WI38 (cell line): ENCODE measurements at regions not wholly inside any gene's neighbourhood (a gene's known extent, or its start where the extent isn't known, plus 50 kb on each side); places are given as distances from the start of the nearest gene placed in this dataset.

Experiments
- H3K4me3 ChIP-seq: 2 replicates; pipeline ENCODE4 v1.5.1; 2011; ENCODE audit warnings: low read depth, mild to moderate bottlenecking, control low read depth, low read length
- TF ChIP-seq, protein P1 (sequence below): IDR thresholded peaks from 2 replicates; pipeline ENCODE4 v1.5.1; 2012; ENCODE audit warnings: low read depth, mild to moderate bottlenecking, control low read depth, low read length

DNA sequence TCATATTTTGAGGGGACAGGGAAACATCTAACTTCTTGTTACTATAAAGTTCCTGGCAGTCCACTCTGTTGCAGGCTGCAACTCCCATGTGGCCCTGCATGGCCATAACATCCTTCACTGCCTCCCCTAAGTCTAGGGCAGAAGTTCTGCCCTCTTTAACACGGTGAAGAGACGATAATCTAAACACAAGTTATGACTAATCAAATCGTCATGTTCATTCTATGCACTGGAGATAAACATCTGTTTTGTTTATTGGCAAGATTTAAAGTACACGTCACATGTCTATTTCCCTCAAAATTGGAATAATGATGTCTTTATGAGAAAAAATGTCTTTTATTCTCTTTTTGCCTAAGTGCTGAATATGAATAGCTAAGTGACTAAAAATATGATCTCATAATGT lies 1629.4 kb downstream of the PCDH9 start:
- H3K4me3 ChIP-seq: no peak overlapping the region
- TF ChIP-seq, protein P1, sequence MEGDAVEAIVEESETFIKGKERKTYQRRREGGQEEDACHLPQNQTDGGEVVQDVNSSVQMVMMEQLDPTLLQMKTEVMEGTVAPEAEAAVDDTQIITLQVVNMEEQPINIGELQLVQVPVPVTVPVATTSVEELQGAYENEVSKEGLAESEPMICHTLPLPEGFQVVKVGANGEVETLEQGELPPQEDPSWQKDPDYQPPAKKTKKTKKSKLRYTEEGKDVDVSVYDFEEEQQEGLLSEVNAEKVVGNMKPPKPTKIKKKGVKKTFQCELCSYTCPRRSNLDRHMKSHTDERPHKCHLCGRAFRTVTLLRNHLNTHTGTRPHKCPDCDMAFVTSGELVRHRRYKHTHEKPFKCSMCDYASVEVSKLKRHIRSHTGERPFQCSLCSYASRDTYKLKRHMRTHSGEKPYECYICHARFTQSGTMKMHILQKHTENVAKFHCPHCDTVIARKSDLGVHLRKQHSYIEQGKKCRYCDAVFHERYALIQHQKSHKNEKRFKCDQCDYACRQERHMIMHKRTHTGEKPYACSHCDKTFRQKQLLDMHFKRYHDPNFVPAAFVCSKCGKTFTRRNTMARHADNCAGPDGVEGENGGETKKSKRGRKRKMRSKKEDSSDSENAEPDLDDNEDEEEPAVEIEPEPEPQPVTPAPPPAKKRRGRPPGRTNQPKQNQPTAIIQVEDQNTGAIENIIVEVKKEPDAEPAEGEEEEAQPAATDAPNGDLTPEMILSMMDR: no peak

DNA sequence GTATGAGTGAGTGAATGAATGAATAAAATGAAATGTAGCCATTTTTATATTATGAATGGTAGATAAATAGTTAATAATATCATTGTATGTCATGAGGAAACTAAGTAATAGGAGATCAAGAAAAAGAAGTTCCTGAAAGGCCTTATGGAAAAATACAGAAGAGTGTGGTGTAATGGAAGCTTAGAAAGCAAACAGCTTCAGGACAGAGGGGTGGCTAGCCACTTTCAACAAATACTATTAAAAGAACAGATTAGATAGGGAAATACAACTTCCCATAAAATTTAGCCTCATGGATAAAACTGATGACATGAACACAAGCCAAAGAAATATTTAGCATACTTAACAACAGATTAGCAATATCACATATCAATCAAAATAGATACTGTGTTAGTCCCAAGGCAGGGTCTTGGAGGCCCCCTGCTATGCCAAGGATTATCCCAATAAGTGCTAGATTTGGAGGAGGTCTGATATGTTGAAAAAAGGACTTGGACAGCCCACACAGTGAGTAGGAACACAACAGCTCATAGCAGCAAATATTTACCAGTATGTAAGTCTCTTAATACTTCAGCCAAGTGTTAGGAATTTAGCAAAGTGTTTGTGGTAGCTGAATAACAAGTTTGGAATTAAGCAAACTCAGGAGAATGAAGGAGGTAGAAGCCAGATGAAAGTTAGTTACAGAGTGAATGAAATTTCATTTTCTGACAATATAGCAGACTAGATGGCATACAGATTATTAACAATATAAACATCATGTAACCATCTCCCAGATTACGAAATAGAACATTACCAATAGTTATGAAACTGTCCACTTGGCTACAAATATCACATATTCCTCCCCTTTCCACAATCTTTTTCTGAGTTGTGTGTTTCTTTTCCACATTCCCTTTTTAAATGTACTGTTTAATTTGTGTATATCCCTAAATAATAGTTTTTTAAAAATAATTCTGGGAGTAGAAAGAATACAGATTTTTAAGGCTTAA lies 1632.0 kb downstream of the PCDH9 start:
- TF ChIP-seq, protein P1: no peak
- no peak overlapping the region for H3K4me3 ChIP-seq

DNA sequence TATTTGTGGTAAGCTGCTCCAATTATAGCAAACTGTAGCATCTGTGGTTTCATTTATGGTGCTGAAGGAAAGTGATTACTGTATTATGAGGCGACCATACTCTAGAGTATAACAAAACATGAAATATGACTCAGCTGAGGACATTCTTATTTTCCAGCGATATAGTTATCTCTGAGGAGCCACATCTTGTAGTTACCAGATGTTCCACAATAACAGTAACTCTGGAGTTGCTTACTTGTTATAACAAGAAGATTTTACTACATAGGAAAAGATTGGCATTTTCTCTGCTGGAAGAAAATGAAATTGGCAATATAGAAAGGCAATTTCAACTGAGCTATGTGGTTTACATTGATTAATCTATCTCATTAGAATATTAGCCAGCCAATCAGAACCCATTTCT lies 1634.2 kb downstream of the PCDH9 start:
- H3K4me3 ChIP-seq: no peak overlapping the region
- TF ChIP-seq, protein P1: no peak

DNA sequence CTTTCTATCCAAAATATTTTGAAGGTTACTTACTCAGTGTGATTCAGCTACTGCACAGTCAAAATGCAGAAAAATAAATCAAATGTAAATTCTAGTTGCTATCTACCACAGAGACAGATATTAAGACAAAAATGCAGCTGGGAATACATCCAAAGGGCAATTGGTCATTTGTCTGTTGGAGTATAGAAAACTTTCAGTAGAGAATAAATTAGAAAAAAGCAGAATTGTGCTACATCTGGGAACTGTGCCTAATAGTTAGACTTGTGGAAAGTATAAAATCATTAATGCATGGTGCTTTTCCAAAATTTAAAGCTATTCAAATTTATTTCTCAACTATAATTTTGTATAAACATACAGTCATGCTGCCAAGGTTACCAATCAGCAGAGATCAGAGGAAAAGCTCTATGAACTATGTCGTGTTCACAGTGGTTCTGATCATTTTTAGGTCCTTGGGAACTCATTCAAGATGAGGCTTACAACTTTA lies 1635.8 kb downstream of the PCDH9 start:
- H3K4me3 ChIP-seq: no peak overlapping the region
- TF ChIP-seq, protein P1: no peak

- TF ChIP-seq, protein P1: no peak
- no peak overlapping the region for H3K4me3 ChIP-seq
These were observed 1636.8 kb downstream of the PCDH9 start for GRCh38 chr13:65593298-65593874.

DNA sequence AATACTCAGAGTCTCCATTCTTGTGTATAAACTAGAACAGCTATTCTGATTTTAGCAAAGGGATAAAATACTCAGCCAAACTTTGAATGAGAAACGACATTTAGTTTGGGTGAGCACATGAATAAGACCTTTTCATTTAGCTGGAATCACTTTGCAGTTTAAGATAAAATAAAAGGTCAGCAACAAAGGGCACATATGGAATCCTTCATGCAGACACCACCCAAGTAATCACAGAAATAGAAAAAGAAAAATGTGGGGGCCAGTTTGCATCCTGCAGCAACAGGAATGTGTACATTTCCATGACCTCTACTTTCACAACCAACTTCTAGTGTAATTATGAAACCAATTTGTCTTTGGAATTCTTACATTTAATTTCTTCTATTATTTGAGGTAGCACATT lies 1637.4 kb downstream of the PCDH9 start:
- no peak overlapping the region for H3K4me3 ChIP-seq
- TF ChIP-seq, protein P1: no peak

DNA sequence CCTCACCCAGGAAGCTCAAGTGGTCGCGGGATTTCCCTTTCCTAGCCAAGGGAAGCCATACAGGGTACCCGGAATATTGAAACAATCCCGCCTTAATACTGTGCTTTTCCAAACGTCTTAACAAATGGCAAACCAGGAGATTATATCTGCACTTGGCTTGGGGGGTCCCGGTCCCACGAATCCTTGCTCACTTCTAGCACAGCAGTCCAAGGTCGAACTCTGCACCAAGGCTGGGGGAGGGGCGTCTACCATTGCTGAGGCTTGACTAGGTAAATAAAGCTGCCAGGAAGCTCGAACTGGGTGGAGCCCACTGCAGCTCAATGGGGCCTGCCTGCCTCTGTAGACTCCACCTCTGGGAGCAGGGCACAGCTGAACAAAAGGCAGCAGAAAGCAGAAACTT lies 1644.8 kb downstream of the PCDH9 start:
- TF ChIP-seq, protein P1: no peak
- no peak overlapping the region for H3K4me3 ChIP-seq
